T47D (cell line): ENCODE measurements at regions not wholly inside any gene's neighbourhood (a gene's known extent, or its start where the extent isn't known, plus 50 kb on each side); places are given as distances from the start of the nearest gene placed in this dataset.

Experiments
- DNase-seq, 2 experiments: peaks; one replicate each; pipeline versions ENCODE4 v3.0.0 to v3.0.0-alpha.2; 2011 to 2012; ENCODE audit warnings: low read depth in 1 of 2, low spot score in 1 of 2
- JUND ChIP-seq: IDR thresholded peaks from 2 replicates; pipeline ENCODE4 v1.6.1; 2012; ENCODE audit warnings: low read depth
- in situ Hi-C: cut with HindIII; loops from 2 replicates; pipeline ENCODE4 v1.10.0; 2016; ENCODE audit warnings: low sequenced_read_pairs, low pct_unique_long_range_greater_than_20kb

DNA sequence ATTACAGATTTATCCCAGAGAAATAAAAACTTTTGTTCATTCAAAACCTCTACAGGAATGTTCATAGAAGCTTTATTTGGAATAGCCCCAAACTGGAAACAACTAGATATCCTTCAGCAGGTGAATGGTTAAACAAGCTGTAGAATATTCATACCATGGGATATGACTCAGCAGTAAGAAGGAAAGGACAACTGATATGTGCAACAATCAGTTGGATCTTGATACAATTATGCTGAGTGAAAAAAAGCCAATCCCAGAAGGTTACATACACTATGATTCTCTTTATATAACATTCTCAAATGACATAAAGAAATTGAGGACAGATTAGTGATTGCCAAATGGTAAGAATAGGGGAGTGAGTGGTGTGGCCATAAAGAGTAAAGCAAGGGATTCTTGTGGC is 376.7 kb downstream of the S1PR1 start:
- in situ Hi-C loops: no loop called here
- no peak for TF ChIP-seq JUND
- DNase-seq: no peak

DNA sequence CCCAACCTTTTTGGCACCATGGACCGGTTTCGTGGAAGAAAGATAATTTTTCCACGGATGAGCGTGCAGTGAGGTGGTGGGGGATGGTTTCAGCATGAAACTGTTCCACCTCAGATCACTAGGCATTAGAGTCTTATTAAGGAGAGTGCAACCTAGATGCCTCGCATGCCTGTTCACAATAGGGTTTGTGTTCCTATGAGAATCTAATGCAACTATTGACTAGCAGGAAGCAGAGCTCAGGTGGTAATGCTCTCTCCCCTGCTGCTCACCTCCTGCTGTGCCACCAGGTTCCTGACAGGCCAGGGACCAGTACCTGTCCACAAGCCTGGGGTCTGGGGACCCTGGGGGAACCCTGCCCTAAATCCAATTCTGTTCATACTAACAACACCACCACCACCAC is 377.8 kb downstream of the OLFM3 start:
- TF ChIP-seq JUND: no peak
- in situ Hi-C loops: no loop called here
- no peak for DNase-seq

DNA sequence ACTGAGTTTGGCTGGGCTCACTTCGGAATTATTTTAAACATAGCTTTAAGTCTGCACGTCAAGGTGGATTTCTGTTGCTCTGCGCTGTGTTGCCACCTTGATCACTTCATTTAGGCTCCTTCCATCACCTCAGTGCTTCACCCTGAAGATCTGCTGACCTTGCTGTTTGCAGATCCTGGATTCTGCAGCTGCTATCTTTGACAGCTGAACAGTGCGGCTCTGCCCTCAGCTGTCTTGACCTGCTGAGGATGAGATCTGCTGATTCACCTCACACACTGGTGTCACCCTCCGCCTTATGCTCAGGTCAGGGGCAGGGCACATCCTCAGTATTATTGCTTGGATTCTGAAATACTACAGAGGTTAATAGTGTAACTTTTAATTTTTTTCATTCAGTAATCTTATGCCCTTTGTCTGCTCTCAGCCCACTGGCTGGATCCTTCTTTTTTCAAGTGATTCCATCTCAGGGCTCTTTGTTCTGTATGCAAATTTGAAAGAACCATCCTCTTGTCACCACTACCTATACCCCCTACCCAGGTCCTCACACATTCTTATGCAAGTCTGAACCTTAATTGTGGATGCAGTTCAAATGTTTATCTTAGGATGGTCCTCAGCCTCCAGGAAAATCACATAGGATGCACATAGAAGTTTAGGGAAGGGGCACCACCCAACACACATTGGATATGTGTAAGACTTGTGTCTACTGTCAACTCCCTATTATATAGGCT is 364.0 kb downstream of the OLFM3 start:
- in situ Hi-C loops: no loop called here
- no peak for TF ChIP-seq JUND
- DNase-seq: no peak

DNA sequence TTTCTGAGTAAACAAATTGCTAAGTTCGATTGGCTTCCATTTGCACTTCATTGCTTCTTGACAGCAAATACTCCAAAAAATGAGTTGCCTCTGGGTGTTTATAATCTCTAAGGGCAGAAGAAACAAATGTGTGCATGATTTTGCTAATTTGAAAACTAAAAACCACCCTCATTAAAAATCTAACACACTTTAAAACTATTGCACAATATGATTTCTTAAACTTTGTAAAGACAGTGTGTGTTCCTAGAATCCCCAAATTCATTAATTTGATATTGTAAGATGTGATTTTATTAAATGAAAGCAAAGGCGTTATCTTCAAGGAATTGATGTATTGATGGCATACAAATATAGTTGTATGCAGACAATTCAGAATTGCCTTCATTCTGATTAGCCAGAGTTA is 350.9 kb downstream of the OLFM3 start:
- no peak for DNase-seq
- in situ Hi-C loops: no loop called here
- TF ChIP-seq JUND: no peak

DNA sequence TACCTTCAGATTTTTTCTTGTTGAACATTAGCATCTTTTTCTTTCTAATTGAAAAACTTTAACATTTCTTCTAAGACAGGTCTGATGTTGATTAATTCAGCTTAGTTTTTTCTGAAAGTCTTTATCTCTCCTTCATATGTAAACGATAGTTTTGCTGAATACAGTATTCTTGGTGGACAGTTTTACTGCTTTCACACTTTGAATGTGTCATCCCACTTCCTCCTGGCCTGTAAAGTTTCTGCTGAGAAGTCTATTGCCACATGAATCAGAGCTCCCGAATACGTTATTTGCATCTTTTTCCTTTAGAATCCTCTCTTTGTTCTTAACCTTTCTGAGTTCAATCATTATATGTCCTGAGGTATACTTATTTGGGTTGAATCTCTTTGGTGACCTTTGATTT is 344.2 kb downstream of the OLFM3 start:
- in situ Hi-C loops: no loop called here
- no peak for TF ChIP-seq JUND
- DNase-seq: no peak

DNA sequence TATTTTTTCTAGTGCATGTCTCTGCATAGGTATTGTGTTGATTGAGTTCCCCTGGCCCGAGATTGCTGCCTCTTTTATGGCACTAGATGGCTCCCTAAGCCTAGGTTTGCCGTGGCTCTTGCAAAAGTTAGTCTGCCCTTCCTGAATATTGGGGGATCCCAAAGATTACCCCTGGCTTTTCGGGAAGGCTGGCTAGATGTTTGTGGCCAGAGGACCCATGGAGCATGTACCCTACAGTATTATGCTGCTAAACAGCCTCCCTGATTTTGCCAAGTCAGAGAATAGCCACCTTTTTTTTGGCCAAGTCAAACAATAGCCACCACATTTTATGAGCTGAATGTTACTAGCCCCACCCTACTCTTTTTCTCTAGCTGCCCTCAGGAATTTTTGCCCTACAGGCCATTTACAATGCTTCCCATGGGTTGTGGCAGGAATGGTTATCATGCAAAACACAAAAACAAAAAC is 343.2 kb downstream of the OLFM3 start:
- no peak for TF ChIP-seq JUND
- peak in 1 of 2 experiments; percentile 38 for DNase-seq
- in situ Hi-C loops: no loop called here

DNA sequence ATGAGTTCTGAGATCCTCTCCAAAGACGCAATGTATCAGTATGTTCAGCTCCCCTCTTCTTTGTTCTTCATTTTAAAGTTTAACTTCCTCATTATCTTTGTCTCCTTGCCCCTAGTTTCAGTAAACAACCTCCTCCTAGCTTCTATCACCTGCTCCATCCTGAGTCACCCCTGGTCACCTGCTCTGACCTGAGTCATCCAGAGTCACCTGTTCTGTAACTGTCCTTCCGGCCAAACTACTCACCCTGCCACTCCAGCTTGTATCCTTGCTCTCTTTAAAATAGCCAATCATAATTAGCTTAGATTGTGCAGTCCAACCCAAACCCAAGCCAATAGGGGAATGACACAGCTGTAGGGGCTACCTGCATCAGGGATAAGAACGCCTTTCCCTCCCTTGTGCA is 332.0 kb downstream of the OLFM3 start:
- in situ Hi-C loops: no loop called here
- no peak for DNase-seq
- TF ChIP-seq JUND: no peak

GRCh38 chr1:101667761-101668160 is 329.0 kb downstream of the OLFM3 start:
- in situ Hi-C loops: no loop called here
- DNase-seq: no peak
- TF ChIP-seq JUND: no peak

GRCh38 chr1:101683136-101683535 is 313.6 kb downstream of the OLFM3 start:
- no peak for DNase-seq
- in situ Hi-C loops: no loop called here
- TF ChIP-seq JUND: no peak

DNA sequence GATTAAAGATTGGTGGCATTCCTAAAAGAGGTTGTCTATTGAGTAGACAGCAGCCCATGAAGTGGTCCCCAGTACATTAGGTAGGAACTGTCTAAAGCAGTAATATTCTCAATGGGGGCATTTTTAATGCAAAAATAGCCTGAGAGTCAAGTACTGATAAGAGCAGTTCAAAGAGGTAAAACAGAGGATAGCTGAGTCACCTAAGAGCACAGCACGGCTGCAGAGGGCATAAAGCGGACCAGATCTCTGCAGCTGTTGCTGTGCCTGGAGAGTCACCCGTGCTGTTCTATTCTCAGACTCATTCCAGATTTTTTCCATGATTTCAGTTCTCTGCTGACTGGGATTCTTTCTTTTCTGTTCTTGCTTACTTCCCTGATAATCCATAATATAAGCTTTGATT is 313.2 kb downstream of the OLFM3 start:
- in situ Hi-C loops: no loop called here
- no peak for DNase-seq
- no peak for TF ChIP-seq JUND

DNA sequence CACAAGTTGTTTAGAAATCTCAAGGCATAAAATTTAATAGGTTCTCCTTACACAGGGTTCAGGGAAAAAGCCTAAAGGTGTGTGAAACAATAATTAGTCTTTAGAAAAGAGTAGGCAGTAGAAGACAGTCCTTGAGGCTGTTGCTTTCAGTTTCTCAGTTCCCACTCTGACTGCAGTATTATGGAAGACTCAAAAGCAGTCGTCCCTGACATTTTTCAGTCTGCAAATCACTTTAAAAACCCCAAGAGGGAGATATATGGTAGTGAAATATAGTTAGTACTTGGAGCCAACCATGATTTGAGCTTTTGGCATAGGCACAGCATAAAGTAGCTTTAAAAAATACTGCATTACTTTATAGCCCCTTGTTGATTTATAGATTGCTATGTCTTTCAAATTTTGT is 299.7 kb downstream of the OLFM3 start:
- no peak for TF ChIP-seq JUND
- no peak for DNase-seq
- in situ Hi-C loops: no loop called here

DNA sequence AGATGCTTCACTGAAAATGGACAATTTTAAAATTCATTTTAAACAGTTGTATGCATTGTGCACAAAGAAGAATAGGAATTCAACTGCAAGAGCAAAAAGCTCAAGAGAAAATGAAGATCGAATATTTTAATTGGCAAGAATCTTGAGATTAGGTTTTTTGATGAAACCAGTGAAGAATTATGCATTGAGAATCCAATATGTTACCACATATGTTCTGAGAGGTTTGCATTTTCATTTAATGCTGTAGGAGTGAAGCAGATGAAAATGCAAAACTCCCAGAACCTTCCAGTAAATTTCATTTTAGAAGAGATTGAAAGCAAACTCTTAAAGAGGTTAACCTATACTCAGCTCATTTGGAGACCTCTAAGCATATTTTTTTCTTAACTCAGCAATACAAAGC is 298.0 kb downstream of the OLFM3 start:
- no peak for TF ChIP-seq JUND
- no peak for DNase-seq
- in situ Hi-C loops: no loop called here

DNA sequence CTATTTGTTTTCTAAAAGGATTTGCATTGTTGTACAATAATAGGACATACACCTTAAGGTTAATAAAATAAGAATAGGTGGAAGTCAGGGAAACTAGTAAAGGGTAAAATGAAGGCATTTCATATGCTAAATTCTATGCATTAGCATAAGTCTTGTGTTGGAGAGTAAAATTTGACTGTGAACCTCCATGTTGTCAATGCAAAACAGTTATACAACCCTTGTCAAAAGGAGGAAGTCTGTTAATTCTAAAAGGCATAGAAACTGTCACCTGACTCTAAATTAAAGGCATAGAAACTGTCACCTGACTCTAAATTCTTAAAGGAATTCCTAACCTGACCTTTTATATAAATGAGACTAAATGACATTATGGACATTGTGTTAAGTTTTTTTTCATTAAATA is 291.8 kb downstream of the OLFM3 start:
- TF ChIP-seq JUND: no peak
- in situ Hi-C loops: no loop called here
- no peak for DNase-seq

- DNase-seq: no peak
- in situ Hi-C loops: no loop called here
- no peak for TF ChIP-seq JUND
Observed at GRCh38 chr1:101706366-101706765, 290.4 kb downstream of the OLFM3 start.
